ENCODE measurements at regions not wholly inside any gene's neighbourhood (a gene's known extent, or its start where the extent isn't known, plus 50 kb on each side); places are given as distances from the start of the nearest gene placed in this dataset.

DNA sequence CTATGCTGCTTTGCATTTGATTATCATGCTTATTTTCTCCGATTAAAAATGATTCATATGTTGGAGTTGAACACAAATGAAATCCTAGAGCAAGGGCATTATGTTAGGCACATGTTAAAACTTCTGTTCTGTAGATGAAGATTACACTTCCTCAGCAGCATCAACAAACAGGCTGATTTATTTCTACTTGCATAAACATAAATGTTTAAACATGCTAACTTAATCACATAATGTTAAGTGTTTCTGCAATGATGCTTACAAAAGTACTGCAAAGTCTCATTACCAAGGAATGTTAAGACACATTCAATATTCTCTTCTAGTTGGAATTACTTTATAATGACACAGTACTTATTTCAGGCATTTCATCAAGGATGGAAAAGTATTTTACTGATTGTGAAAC, 770.8 kb downstream of the ANKRD7 start:
- Histone ChIP-seq H3K27me3 (ENCODE audit: insufficient read depth, poor library complexity, severe bottlenecking) (no peaks in the 10 kb centered on the region), H3K4me3 (replicated peaks; ENCODE audit: insufficient read depth, low read length) (no peak overlapping the region), H3K27ac (replicated peaks) (no peak overlapping the region)
- TF ChIP-seq SPI1 (IDR thresholded peaks at IDR 0.05; ENCODE audit: borderline replicate concordance, low read depth) (no peak), GABPA (IDR thresholded peaks at IDR 0.05; ENCODE audit: low read depth) (no peak), POLR2AphosphoS5 (IDR thresholded peaks at IDR 0.05; ENCODE audit: low read depth) (no peak)
- TF ChIP-seq, protein P1, sequence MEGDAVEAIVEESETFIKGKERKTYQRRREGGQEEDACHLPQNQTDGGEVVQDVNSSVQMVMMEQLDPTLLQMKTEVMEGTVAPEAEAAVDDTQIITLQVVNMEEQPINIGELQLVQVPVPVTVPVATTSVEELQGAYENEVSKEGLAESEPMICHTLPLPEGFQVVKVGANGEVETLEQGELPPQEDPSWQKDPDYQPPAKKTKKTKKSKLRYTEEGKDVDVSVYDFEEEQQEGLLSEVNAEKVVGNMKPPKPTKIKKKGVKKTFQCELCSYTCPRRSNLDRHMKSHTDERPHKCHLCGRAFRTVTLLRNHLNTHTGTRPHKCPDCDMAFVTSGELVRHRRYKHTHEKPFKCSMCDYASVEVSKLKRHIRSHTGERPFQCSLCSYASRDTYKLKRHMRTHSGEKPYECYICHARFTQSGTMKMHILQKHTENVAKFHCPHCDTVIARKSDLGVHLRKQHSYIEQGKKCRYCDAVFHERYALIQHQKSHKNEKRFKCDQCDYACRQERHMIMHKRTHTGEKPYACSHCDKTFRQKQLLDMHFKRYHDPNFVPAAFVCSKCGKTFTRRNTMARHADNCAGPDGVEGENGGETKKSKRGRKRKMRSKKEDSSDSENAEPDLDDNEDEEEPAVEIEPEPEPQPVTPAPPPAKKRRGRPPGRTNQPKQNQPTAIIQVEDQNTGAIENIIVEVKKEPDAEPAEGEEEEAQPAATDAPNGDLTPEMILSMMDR (IDR thresholded peaks at IDR 0.05; ENCODE audit: insufficient read depth, low read length) = no peak
- TF ChIP-seq, protein P2, sequence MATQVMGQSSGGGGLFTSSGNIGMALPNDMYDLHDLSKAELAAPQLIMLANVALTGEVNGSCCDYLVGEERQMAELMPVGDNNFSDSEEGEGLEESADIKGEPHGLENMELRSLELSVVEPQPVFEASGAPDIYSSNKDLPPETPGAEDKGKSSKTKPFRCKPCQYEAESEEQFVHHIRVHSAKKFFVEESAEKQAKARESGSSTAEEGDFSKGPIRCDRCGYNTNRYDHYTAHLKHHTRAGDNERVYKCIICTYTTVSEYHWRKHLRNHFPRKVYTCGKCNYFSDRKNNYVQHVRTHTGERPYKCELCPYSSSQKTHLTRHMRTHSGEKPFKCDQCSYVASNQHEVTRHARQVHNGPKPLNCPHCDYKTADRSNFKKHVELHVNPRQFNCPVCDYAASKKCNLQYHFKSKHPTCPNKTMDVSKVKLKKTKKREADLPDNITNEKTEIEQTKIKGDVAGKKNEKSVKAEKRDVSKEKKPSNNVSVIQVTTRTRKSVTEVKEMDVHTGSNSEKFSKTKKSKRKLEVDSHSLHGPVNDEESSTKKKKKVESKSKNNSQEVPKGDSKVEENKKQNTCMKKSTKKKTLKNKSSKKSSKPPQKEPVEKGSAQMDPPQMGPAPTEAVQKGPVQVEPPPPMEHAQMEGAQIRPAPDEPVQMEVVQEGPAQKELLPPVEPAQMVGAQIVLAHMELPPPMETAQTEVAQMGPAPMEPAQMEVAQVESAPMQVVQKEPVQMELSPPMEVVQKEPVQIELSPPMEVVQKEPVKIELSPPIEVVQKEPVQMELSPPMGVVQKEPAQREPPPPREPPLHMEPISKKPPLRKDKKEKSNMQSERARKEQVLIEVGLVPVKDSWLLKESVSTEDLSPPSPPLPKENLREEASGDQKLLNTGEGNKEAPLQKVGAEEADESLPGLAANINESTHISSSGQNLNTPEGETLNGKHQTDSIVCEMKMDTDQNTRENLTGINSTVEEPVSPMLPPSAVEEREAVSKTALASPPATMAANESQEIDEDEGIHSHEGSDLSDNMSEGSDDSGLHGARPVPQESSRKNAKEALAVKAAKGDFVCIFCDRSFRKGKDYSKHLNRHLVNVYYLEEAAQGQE (IDR thresholded peaks at IDR 0.05; ENCODE audit: insufficient replicate concordance, low read depth) = no peak
- no peak for DNase-seq (ENCODE audit: low read depth in 1 of 2, low spot score in 1 of 2)

DNA sequence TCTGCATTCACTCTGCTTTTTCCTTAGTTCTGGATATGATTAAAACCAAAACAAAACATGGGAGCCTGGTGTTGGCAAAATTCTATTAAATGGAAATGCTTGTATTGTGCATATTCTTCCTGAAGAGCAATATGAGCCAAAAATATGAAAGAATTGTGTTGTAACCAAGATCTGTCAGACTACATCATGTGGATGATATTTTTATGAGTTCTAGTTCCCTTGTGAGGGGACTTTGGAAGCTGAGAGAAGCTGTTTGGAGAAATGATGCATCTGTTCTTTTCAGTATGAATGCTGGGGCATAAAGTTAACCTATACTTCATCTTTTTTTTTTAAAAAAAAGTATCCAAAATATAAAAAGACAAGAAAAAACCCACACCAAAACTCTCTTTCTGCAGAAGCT, 782.7 kb downstream of the ANKRD7 start:
- TF ChIP-seq GABPA (IDR thresholded peaks at IDR 0.05; ENCODE audit: low read depth) (no peak), POLR2AphosphoS5 (IDR thresholded peaks at IDR 0.05; ENCODE audit: low read depth) (no peak), SPI1 (IDR thresholded peaks at IDR 0.05; ENCODE audit: borderline replicate concordance, low read depth) (no peak)
- TF ChIP-seq, protein P2 (IDR thresholded peaks at IDR 0.05; ENCODE audit: insufficient replicate concordance, low read depth) = no peak
- TF ChIP-seq, protein P1 (IDR thresholded peaks at IDR 0.05; ENCODE audit: insufficient read depth, low read length) = no peak
- no peak overlapping the region for H3K27ac ChIP-seq (replicated peaks)
- no peaks in the 10 kb centered on the region for H3K27me3 ChIP-seq (ENCODE audit: insufficient read depth, poor library complexity, severe bottlenecking)
- no peak overlapping the region for H3K4me3 ChIP-seq (replicated peaks; ENCODE audit: insufficient read depth, low read length)
- no peak for DNase-seq (ENCODE audit: low read depth in 1 of 2, low spot score in 1 of 2)

DNA sequence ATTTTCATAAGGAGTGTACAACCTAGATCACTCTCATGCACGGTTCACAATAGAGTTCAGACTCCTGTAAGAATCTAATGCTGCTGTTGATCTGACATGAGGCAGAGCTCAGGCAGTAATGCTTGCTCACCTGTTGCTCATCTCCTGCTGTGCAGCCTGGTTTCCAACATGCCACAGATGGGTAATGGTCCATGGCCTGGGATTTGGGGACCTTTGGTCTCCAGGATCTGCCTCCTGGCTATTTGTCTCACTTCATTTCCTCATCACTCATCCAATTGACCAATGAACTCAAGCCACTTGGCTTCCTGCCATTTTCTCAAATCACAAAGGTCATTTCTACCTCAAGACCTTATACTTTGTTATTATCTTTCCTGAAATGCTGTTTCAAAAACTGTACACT, 786.1 kb downstream of the ANKRD7 start:
- no peak for DNase-seq (ENCODE audit: low read depth in 1 of 2, low spot score in 1 of 2)
- TF ChIP-seq, protein P2 (IDR thresholded peaks at IDR 0.05; ENCODE audit: insufficient replicate concordance, low read depth) = no peak
- no peak for TF ChIP-seq POLR2AphosphoS5 (IDR thresholded peaks at IDR 0.05; ENCODE audit: low read depth)
- TF ChIP-seq GABPA (IDR thresholded peaks at IDR 0.05; ENCODE audit: low read depth) = no peak
- TF ChIP-seq, protein P1 (IDR thresholded peaks at IDR 0.05; ENCODE audit: insufficient read depth, low read length) = no peak
- no peak for TF ChIP-seq SPI1 (IDR thresholded peaks at IDR 0.05; ENCODE audit: borderline replicate concordance, low read depth)
- no peaks in the 10 kb centered on the region for H3K27me3 ChIP-seq (ENCODE audit: insufficient read depth, poor library complexity, severe bottlenecking)
- H3K4me3 ChIP-seq (replicated peaks; ENCODE audit: insufficient read depth, low read length) = no peak overlapping the region
- no peak overlapping the region for H3K27ac ChIP-seq (replicated peaks)
